ACC112 (cell line): ENCODE measurements at regions not wholly inside any gene's neighbourhood (a gene's known extent, or its start where the extent isn't known, plus 50 kb on each side); places are given as distances from the start of the nearest gene placed in this dataset.
A peak's percentile ranks its signal among the peaks of the same experiment; 100 is the strongest.

ENCODE experiments used
- H2AFZ ChIP-seq: fragments of 200-600 bp; sonication (generic); one replicate; pipeline ENCODE4 v1.6.0; 2017; ENCODE audit warnings: antibody characterized with exemption, low read length; ENCODE audit not compliant: unreplicated experiment
- H3K27ac ChIP-seq: fragments of 200-600 bp; sonication (generic); 2 replicates; pipeline ENCODE4 v1.5.1; 2014; ENCODE audit warnings: low read depth, mild to moderate bottlenecking, antibody characterized with exemption, low read length, moderate library complexity
- H3K27me3 ChIP-seq: fragments of 200-600 bp; sonication (generic); 2 replicates; pipeline ENCODE4 v1.6.1; 2014; ENCODE audit warnings: mild to moderate bottlenecking, antibody characterized with exemption, low read length, moderate library complexity, mixed read lengths; ENCODE audit not compliant: insufficient read depth
- H3K36me3 ChIP-seq: fragments of 200-600 bp; sonication (generic); 2 replicates; pipeline ENCODE4 v1.6.1; 2016; ENCODE audit warnings: mild to moderate bottlenecking, antibody characterized with exemption, low read length, moderate library complexity, mixed read lengths; ENCODE audit not compliant: insufficient read depth
- H3K4me1 ChIP-seq: fragments of 200-600 bp; sonication (generic); one replicate; pipeline ENCODE4 v1.6.1; 2016; ENCODE audit warnings: low read length, mixed read lengths; ENCODE audit not compliant: insufficient read depth, unreplicated experiment, control insufficient read depth
- H3K4me3 ChIP-seq: fragments of 200-600 bp; sonication (generic); 2 replicates; pipeline ENCODE4 v1.5.1; 2014; ENCODE audit warnings: mild to moderate bottlenecking, low read depth, low read length
- H3K79me2 ChIP-seq: fragments of 200-600 bp; sonication (generic); one replicate; pipeline ENCODE4 v1.6.0; 2016; ENCODE audit warnings: low read length; ENCODE audit not compliant: control insufficient read depth, unreplicated experiment, insufficient read depth

DNA sequence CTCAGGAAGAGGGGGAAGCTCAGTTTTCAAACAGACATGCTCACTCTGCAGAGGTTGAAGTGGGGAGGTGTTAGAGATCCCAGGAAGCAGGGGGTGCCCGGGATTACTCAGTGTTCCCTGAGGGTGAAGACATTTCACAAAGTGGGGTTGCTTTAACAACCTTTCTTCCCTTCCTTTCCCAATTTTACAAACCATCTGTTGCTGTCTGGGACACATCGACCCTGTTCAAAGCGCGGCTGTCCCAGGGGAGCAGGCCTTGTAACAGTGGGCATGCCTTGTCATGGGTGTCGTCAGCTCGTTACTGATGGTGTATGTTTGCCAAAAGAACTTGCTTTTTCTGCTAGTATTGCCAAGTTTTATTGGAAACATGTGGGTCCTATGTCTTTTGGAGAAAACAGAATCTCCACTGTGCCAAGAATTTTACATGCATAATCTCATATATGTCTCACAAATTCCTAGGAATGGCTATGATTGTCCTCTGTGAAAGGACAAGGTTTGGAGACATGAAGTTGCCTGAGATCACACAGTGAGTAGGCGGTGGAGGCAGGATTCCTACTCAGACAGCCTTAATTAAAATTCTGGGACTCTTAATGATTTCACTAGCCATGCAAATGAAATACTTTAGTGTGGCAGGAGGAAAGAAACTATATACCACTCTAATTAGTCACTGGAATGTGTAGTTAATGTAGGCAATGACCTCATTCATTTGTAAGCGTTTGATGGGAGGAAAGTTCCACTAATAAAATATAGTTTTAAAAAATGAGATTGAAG is 198.9 kb downstream of the NXNL2 start:
- Histone ChIP-seq H3K27me3 (no peaks in the 10 kb centered on the region), H3K4me3 (no peak overlapping the region), H3K79me2 (no peaks in the 10 kb centered on the region), H2AFZ (peak overlapping the region; percentile 15), H3K27ac (peak overlapping the region; percentile 94), H3K36me3 (no peaks in the 10 kb centered on the region), H3K4me1 (peaks cover 45% of the 10 kb centered on the region)

DNA sequence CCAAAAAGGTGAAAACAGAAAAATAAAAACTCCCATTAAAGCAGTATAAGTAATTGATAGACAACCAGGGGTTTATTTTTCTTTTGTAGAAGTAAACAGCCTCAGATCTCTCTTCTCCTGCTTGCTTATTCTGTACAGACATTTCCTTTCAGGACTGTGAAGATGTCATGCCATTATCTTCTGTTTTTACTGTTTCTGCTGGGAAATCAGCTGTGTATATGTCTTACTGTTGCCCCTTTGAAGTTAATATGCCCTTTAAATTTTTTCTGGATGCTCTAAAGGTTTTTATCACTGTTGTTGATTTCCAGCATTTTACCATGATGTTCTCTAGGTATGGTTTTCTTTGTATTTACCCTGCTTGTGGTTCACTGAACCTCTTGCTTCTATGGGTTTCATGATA is 199.5 kb downstream of the NXNL2 start:
- Histone ChIP-seq H3K4me3 (no peak overlapping the region), H3K36me3 (no peaks in the 10 kb centered on the region), H3K4me1 (peaks cover 51% of the 10 kb centered on the region), H3K79me2 (no peaks in the 10 kb centered on the region), H3K27me3 (no peaks in the 10 kb centered on the region), H3K27ac (peak overlapping the region; percentile 94), H2AFZ (peak overlapping the region; percentile 61)

DNA sequence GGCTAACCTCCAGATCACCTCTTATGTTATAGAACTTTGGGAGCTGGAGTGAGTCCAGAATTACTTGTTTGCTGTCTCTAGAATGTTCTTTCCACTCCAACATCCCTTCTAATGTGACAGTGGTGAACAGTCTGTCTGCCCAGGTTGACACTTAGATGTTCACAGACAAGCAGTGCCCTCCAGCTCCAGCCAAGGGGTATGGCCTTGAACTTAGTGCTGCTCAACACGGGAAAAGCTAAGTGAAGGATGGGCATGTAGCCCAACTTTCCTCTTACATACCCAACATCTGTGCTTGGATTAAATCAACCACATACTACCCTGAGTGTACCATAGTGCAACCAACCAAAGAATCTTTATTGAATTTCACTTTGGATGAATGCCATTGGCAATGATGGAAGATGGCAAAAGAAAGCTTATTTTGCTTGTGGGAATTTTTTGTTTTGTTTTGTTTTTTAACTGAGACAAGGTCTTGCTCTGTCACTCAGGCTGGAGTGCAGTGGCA is 201.2 kb downstream of the NXNL2 start:
- no peak overlapping the region for H2AFZ ChIP-seq
- H3K79me2 ChIP-seq: no peaks in the 10 kb centered on the region
- no peak overlapping the region for H3K27ac ChIP-seq
- H3K4me1 ChIP-seq: peaks cover 51% of the 10 kb centered on the region
- no peaks in the 10 kb centered on the region for H3K27me3 ChIP-seq
- H3K4me3 ChIP-seq: no peak overlapping the region
- no peaks in the 10 kb centered on the region for H3K36me3 ChIP-seq

DNA sequence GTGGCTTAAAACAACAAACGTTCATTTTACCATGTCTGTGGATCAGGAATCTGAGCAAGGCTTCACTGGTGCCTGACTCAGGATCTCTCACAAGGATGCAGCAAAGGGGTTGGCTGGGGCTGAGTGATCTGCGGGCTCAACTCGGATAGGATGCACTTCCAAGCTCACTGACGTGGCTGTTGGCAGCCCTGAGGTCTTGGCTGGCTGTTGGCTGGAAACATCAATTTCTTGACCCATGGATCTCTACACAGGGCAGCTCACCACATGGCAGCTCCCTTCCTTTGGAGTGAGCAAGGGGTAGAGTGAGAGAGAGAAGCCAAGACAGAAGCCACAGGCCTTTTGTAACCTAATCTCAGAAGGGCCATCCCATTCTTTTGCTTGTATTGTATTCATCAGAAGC is 202.1 kb downstream of the NXNL2 start:
- peaks cover 46% of the 10 kb centered on the region for H3K4me1 ChIP-seq
- no peak overlapping the region for H2AFZ ChIP-seq
- no peaks in the 10 kb centered on the region for H3K79me2 ChIP-seq

DNA sequence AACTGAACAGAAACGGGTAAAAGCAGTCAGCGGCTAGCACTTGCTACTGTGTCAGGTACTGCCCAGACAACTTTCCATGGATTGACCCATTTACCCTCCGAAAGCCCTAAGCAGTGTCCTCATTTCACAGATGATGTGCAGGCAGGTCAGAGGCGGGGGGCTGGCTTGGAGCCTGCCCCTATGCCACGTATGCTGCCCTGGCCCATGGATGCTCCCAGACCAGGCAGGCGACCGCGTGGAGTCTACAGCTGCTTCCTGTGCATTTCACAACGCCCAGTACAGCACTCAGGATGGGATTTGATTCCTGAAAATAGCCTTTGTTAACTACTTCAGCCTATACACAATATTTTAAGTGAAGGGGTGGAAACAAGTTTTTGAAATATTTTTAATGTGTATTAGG is 202.9 kb downstream of the NXNL2 start:
- H3K27ac ChIP-seq: 0 out of 2 replicates have a peak overlapping the region, but pooled peaks have one; percentile 36
- H3K27me3 ChIP-seq: no peaks in the 10 kb centered on the region
- H3K4me3 ChIP-seq: no peak overlapping the region
- H3K36me3 ChIP-seq: no peaks in the 10 kb centered on the region
- no peak overlapping the region for H2AFZ ChIP-seq
- peaks cover 47% of the 10 kb centered on the region for H3K4me1 ChIP-seq
- H3K79me2 ChIP-seq: no peaks in the 10 kb centered on the region

More for the DNA sequence above, 202.1 kb downstream of the NXNL2 start:
- no peaks in the 10 kb centered on the region for H3K27me3 ChIP-seq
- no peak overlapping the region for H3K27ac ChIP-seq
- H3K36me3 ChIP-seq: no peaks in the 10 kb centered on the region
- H3K4me3 ChIP-seq: no peak overlapping the region

DNA sequence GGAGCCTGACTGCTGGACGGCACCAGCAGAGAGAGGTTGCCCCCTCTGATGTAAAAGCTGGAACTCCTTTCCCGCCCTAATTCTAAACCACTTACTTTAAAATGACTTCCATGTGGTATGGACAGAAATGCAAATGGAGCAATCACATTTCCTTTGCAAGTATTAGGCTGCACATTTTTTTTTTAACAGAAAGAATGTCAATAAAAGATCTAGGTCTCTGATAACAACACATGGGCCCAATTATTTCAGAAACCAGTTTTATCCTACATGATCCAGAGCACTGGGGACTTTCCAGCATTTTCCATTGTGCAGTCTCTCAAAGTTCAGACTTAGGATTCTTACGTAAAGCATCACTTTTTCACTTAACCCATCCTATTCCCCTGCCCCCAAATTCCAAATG is 203.7 kb downstream of the NXNL2 start:
- Histone ChIP-seq H3K4me1 (peaks cover 40% of the 10 kb centered on the region), H3K36me3 (no peaks in the 10 kb centered on the region)

DNA sequence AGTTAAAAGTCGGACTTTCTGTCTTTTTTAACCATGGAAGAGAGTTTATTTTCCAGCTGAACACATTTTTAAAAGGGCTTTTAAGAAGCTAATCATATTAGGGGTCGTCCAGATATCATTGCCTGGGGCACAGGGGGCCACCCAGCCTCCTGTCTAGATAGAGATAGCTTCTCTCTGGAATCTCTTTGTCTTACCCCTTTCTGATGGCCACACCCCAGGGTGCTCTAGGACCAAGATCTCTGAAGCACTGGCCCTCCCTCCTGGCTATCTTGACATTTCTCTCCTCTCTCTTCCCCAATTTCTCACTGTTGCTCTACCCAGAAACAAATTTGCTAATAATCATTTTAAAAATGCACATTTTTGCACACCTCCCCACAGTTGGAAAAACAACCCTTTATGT is 204.4 kb downstream of the NXNL2 start:
- Histone ChIP-seq H3K36me3 (no peaks in the 10 kb centered on the region), H2AFZ (no peak overlapping the region), H3K4me3 (no peak overlapping the region), H3K27me3 (no peaks in the 10 kb centered on the region), H3K79me2 (no peaks in the 10 kb centered on the region), H3K27ac (peak overlapping the region; percentile 19; the same call in 1 of the 2 replicates), H3K4me1 (peaks cover 33% of the 10 kb centered on the region)

More for the DNA sequence above, 203.7 kb downstream of the NXNL2 start:
- Histone ChIP-seq H3K27ac (peak overlapping the region; percentile 36; the same call in 1 of the 2 replicates), H3K27me3 (no peaks in the 10 kb centered on the region), H2AFZ (peak overlapping the region; percentile 55), H3K4me3 (no peak overlapping the region), H3K79me2 (no peaks in the 10 kb centered on the region)

DNA sequence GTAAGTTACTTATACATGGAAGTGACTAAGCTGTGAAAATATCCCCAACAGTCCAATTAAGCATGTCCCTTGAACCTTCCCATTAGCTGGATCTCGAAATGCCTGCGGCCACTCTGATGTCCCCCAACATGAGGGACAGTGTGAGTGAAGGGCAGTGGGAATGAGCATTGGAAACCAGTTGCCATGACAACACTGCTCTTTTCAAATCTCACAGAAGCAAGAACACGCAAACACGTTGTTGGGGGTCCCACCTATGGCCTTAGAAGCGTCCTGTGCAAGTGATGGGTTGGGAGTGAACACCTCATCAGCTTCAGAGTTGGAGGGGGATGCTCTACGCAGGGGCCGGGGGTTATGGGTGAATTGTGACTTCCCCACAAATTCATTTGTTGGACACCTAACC is 205.9 kb downstream of the NXNL2 start:
- Histone ChIP-seq H3K27me3 (no peaks in the 10 kb centered on the region), H3K79me2 (no peaks in the 10 kb centered on the region), H3K27ac (no peak overlapping the region), H3K4me3 (no peak overlapping the region), H3K36me3 (no peaks in the 10 kb centered on the region), H3K4me1 (peaks cover 31% of the 10 kb centered on the region), H2AFZ (no peak overlapping the region)

DNA sequence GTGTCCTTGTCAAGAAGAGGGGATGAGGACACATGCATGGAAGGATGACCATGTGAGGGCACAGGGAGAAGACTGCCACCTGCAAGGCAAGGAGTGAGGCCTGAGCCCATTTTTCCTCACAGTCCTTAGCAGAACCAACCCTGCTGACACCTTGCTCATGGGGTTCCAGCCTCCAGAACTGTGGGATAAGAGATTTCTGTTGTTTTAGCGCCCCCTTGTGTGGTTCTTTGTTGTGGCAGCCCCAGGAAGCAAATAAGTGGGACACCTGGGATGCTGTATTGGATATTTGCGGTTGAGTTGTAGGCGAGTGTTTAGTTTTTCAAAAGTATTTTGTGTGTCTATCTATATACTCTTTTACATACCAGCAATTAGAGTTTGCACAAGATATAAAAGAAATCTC is 206.4 kb downstream of the NXNL2 start:
- H3K27me3 ChIP-seq: no peaks in the 10 kb centered on the region
- H3K27ac ChIP-seq: no peak overlapping the region
- peaks cover 36% of the 10 kb centered on the region for H3K4me1 ChIP-seq
- H3K79me2 ChIP-seq: no peaks in the 10 kb centered on the region
- H2AFZ ChIP-seq: no peak overlapping the region
- H3K36me3 ChIP-seq: no peaks in the 10 kb centered on the region
- H3K4me3 ChIP-seq: no peak overlapping the region

DNA sequence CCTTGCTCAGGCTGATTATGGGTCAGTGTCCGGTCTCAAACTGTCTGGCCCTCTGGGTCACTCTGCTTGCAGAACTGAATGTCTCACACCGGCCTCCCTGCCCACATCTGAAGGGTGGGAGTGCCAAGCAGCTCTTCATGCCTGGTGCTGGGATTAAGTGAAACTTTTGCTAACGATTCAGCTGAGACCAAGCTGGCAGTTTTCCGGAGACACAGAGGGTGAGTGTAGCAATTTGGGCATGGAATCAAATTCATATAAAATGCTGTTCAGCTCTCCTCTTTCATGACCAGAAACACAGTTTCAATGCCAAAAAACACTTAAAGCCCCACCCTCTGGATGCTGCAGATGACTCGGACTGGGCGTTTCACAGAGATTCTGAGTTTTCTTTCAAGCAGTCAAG is 207.5 kb downstream of the NXNL2 start:
- no peaks in the 10 kb centered on the region for H3K27me3 ChIP-seq
- peak overlapping the region; percentile 83 for H2AFZ ChIP-seq
- H3K4me3 ChIP-seq: peak overlapping the region; percentile 13; the same call in 1 of the 2 replicates
- H3K27ac ChIP-seq: peak overlapping the region; percentile 78
- no peaks in the 10 kb centered on the region for H3K36me3 ChIP-seq
- H3K4me1 ChIP-seq: peaks cover 46% of the 10 kb centered on the region
- H3K79me2 ChIP-seq: no peaks in the 10 kb centered on the region

DNA sequence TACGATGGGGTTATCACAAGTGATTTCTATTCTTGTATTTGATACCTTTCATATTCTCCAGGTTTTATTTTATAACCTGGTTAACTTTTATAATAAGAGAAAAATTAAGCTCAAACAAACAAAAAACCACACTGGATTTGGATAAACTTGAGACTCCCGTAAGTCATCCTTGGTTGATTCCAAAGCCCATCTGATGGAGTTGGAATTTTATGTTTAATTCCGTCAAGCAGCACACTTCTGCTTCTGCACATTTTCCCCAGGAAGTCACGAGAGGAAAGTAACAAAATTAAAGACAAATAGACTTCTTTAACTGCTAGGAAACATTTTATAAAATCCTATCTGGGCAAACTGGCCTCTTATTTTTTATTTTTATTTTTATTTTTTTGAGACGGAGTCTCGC is 207.9 kb downstream of the NXNL2 start:
- Histone ChIP-seq H3K4me3 (peak overlapping the region; percentile 13; the same call in 1 of the 2 replicates), H2AFZ (peak overlapping the region; percentile 83), H3K27ac (peak overlapping the region; percentile 78), H3K27me3 (no peaks in the 10 kb centered on the region), H3K4me1 (peaks cover 50% of the 10 kb centered on the region), H3K36me3 (no peaks in the 10 kb centered on the region), H3K79me2 (no peaks in the 10 kb centered on the region)
